ENCODE measurements at regions not wholly inside any gene's neighbourhood (a gene's known extent, or its start where the extent isn't known, plus 50 kb on each side); places are given as distances from the start of the nearest gene placed in this dataset.

DNA sequence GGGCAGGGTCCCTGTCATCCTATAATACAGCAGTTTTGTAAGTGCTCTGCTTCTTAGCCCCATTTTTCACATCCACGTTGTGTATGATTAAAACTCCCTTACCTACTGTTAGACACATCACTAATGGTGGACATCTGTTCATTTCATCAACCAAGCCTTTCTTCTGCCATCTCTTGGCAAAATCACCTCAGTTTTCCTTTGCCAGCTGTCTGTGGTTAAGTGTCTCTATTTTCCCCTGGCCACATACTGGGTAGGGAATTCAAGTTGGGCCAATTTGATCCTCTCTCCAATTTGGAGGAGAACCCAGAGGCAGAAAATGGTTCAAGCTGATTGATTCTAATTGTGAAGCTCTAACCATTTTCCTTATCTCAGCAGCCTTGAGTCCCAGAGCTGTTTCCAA is 436.1 kb downstream of the PCDH7 start:
- H3K4me3 ChIP-seq (ENCODE audit: low read depth, low read length) = no peak overlapping the region
- TF ChIP-seq, protein P1, sequence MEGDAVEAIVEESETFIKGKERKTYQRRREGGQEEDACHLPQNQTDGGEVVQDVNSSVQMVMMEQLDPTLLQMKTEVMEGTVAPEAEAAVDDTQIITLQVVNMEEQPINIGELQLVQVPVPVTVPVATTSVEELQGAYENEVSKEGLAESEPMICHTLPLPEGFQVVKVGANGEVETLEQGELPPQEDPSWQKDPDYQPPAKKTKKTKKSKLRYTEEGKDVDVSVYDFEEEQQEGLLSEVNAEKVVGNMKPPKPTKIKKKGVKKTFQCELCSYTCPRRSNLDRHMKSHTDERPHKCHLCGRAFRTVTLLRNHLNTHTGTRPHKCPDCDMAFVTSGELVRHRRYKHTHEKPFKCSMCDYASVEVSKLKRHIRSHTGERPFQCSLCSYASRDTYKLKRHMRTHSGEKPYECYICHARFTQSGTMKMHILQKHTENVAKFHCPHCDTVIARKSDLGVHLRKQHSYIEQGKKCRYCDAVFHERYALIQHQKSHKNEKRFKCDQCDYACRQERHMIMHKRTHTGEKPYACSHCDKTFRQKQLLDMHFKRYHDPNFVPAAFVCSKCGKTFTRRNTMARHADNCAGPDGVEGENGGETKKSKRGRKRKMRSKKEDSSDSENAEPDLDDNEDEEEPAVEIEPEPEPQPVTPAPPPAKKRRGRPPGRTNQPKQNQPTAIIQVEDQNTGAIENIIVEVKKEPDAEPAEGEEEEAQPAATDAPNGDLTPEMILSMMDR (IDR thresholded peaks at IDR 0.05; ENCODE audit: control insufficient read depth, extremely low read depth, insufficient read depth) = no peak
- no peak for DNase-seq (ENCODE audit: low read depth)

DNA sequence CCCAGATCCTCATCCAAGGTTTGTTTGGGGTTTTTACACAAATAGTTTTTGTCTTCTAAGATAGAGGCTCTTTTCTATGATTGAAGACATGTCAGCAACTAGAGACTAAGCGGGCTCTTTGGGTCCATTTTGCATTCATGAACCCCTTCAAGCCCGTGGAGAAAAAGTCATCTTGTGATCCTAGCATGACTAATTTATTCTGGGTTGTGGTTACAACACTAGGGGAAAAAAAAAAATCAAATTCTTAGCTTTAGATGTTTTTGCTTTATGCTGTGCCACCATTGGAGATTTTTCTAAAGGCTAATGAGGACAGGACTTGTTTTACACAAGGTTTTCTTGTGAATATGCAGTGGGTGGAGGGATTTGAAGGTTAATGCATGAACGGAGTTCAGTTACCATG is 440.0 kb downstream of the PCDH7 start:
- H3K4me3 ChIP-seq (ENCODE audit: low read depth, low read length) = no peak overlapping the region
- DNase-seq (ENCODE audit: low read depth) = no peak
- TF ChIP-seq, protein P1 (IDR thresholded peaks at IDR 0.05; ENCODE audit: control insufficient read depth, extremely low read depth, insufficient read depth) = no peak

DNA sequence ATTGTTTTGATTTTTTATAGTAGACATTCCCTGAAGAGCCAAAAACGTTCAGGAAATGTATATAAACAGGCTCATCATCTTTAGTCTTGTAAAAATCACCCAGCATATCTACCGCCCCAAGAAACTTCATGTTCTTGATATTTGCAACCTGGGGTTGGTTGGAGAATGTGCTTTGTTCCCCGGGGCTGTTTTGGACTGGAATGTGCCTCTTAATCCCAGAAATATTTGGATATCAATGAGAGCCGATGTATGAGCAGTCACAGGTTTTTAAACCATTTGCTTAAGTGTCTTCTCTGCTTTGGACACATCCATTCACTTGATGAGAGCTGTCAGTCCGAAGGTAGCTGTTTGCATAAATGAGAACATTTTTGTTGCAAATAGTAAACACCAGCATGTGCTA is 449.7 kb downstream of the PCDH7 start:
- DNase-seq (ENCODE audit: low read depth) = no peak
- TF ChIP-seq, protein P1 (IDR thresholded peaks at IDR 0.05; ENCODE audit: control insufficient read depth, extremely low read depth, insufficient read depth) = no peak
- H3K4me3 ChIP-seq (ENCODE audit: low read depth, low read length) = no peak overlapping the region

DNA sequence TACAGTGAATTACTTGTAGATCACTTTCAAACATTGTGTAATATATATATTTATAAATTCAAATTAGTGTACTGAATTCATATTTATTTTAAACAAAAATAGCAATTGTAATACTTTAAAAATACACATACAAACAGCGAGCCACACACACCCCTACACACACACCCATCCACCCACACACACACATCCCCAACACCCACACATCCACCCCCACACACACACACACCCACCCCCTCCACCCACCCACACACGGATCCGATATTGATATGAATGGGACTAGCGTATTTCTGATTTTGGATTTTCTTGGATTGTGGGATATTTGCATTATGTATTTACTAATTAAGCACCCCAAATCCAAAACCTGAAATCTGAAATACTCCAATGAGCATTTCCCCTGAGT is 451.2 kb downstream of the PCDH7 start:
- DNase-seq (ENCODE audit: low read depth) = no peak
- H3K4me3 ChIP-seq (ENCODE audit: low read depth, low read length) = no peak overlapping the region
- TF ChIP-seq, protein P1 (IDR thresholded peaks at IDR 0.05; ENCODE audit: control insufficient read depth, extremely low read depth, insufficient read depth) = no peak

DNA sequence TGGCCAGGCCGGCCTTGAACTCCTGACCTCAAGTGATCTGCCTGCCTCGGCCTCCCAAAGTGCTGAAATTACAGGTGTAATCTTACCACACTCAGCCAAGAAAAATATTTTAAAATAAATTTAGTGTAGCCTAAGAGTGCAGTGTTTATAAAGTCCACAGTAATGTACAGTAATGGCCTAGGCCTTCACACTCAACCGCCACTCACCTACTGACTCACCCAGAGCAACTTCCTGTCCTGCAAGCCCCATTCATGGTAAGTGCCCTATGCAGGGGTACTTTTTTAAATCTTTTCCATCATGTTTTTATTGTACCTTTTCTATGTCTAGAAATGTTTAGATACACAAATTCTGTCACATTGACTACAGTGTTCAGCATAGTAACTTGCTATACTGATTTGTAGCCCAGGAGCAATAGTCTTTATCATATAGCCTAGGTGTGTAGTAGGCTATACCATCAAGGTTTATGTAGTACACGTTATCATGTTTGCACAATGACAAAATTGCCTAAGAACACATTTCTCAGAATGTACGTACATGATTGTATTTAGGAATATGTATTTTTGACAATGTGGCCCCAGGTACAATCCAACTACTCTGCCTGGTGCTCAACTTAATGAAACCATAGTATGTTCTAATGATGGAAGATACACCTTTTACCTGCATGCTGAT is 455.2 kb downstream of the PCDH7 start:
- DNase-seq (ENCODE audit: low read depth) = no peak
- H3K4me3 ChIP-seq (ENCODE audit: low read depth, low read length) = no peak overlapping the region
- TF ChIP-seq, protein P1 (IDR thresholded peaks at IDR 0.05; ENCODE audit: control insufficient read depth, extremely low read depth, insufficient read depth) = no peak

DNA sequence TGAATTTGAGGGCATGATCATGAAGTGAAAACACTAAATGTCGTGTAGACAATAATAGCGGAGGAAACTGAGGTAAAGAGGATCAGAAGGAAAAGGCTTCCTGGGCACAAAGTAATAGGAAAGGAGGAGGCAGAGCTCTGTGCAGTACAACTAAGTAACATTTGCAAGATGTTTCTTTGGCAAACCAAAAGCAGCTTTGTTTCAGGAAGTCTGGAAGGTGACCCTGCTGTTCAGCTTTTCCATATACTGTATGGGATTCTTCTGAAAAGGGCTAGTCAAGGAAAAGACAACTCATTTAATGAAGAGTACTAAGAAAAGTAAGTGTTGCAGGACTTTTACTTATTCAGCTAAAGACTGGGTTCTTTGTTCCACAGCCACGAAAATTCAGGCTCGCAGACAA is 463.1 kb downstream of the PCDH7 start:
- TF ChIP-seq, protein P1 (IDR thresholded peaks at IDR 0.05; ENCODE audit: control insufficient read depth, extremely low read depth, insufficient read depth) = no peak
- no peak overlapping the region for H3K4me3 ChIP-seq (ENCODE audit: low read depth, low read length)
- no peak for DNase-seq (ENCODE audit: low read depth)

DNA sequence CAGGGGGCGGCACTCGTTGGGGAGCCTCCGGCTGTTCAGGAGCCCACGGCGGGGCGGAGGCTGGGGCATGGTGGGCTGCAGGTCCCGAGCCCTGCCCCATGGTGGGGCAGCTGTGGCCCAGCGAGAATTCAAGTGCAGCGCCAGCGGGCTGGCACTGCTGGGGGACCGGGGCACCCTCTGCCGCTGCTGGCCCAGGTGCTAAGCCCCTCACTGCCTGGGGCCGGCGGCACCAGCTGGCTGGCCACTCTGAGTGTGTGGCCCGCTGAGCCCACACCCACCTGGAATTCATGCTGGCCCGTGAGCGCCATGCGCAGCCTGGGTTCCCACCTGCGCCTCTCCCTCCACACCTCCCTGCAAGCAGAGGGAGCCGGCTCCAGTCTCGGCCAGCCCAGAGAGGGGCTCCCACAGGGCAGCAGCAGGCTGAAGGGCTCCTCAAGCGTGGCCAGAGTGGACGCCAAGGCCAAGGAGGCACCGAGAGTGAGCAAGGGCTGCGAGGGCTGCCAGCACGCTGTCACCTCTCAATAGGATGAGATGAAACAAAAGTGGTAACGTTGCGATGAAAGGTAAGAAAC is 464.9 kb downstream of the PCDH7 start:
- H3K4me3 ChIP-seq (ENCODE audit: low read depth, low read length) = no peak overlapping the region
- DNase-seq (ENCODE audit: low read depth) = no peak
- TF ChIP-seq, protein P1 (IDR thresholded peaks at IDR 0.05; ENCODE audit: control insufficient read depth, extremely low read depth, insufficient read depth) = no peak

All from LNCaP clone FGC (cell line).